ENCODE measurements at regions not wholly inside any gene's neighbourhood (a gene's known extent, or its start where the extent isn't known, plus 50 kb on each side); places are given as distances from the start of the nearest gene placed in this dataset.

- no TSS peak for BruUV-seq (replicated peaks)
- ATAC-seq (no peak), FAIRE-seq (no peak), DNase-seq (ENCODE audit: extremely low read depth in 1 of 4, low spot score in 3 of 4) (no peak)
- Histone ChIP-seq H3K4me1 (replicated peaks in 1 of 2; ENCODE audit: control insufficient read depth in 2 of 2, insufficient read depth in 2 of 2, low read length in 2 of 2) (no peaks in the 10 kb centered on the region), H3K36me3 (ENCODE audit: control insufficient read depth, insufficient read depth, low read length) (no peaks in the 10 kb centered on the region), H2AFZ (ENCODE audit: low read depth, low read length) (no peak overlapping the region), H3K4me2 (ENCODE audit: insufficient read depth, low read length) (no peak overlapping the region), H3K27ac (ENCODE audit: extremely low read depth, low read depth, low read length) (no peak overlapping the region), H3K9ac (ENCODE audit: insufficient read depth in 1 of 2, low read depth in 2 of 2, low read length in 2 of 2) (no peak overlapping the region), H3K27me3 (ENCODE audit: control insufficient read depth in 2 of 2, insufficient read depth in 2 of 2, low read length in 2 of 2) (no peaks in the 10 kb centered on the region), H4K20me1 (replicated peaks; ENCODE audit: control insufficient read depth, insufficient read depth, low read length) (no peaks in the 10 kb centered on the region), H3K9me1 (ENCODE audit: control insufficient read depth, insufficient read depth, low read length) (no peaks in the 10 kb centered on the region), H3K79me2 (ENCODE audit: control insufficient read depth, insufficient read depth, low read length) (no peaks in the 10 kb centered on the region), H3K9me3 (replicated peaks; ENCODE audit: control insufficient read depth, insufficient read depth, low read depth, low read length) (no peaks in the 10 kb centered on the region), H3K4me3 (no peak overlapping the region)
- ChIA-PET CTCF (ENCODE audit: low intra/inter-chr PET ratio) (no interaction called here), POLR2A (no interaction called here)
- under 1% methylated on average over 12 of the region's 14 CpGs for WGBS (ENCODE audit: insufficient coverage, low coverage, missing lambda C conversion rate)
- in situ Hi-C loops (cut with MboI): no loop called here
- intact Hi-C loops (cut with micrococcal nuclease): no loop called here
- no peak for TF ChIP-seq ATF7 (IDR thresholded peaks at IDR 0.05)
- no peak for TF ChIP-seq STAT5A (IDR thresholded peaks at IDR 0.05; ENCODE audit: borderline replicate concordance, low read length)
- no peak for TF ChIP-seq PTRF (tag; IDR thresholded peaks at IDR 0.05)
- TF ChIP-seq ZNF696 (CRISPR knock-in tag; conservative IDR thresholded peaks at IDR 0.05): no peak
- no peak for TF ChIP-seq ARID3B (CRISPR knock-in tag; IDR thresholded peaks at IDR 0.05; ENCODE audit: borderline replicate concordance)
- no peak for TF ChIP-seq MCM5 (IDR thresholded peaks at IDR 0.05; ENCODE audit: low read depth)
- no peak for TF ChIP-seq ZNF830 (CRISPR knock-in tag; IDR thresholded peaks at IDR 0.05)
- no peak for TF ChIP-seq FUS (optimal IDR thresholded peaks at IDR 0.05; ENCODE audit: low read depth, low read length)
- TF ChIP-seq PHB (CRISPR knock-in tag; IDR thresholded peaks at IDR 0.05): no peak
- no peak for TF ChIP-seq NEUROD1 (IDR thresholded peaks at IDR 0.05; ENCODE audit: borderline replicate concordance, low read depth, low read length, partially characterized antibody)
- TF ChIP-seq ZNF609 (CRISPR knock-in tag; IDR thresholded peaks at IDR 0.05; ENCODE audit: borderline replicate concordance): no peak
- TF ChIP-seq SAFB (IDR thresholded peaks at IDR 0.05; ENCODE audit: borderline replicate concordance, low read depth, low read length): no peak
- TF ChIP-seq XRCC3 (IDR thresholded peaks at IDR 0.05): no peak
- no peak for TF ChIP-seq ZKSCAN8 (CRISPR knock-in tag; IDR thresholded peaks at IDR 0.05)
- TF ChIP-seq ZNF436 (CRISPR knock-in tag; IDR thresholded peaks at IDR 0.05): no peak
- TF ChIP-seq ZNF780A (CRISPR knock-in tag; IDR thresholded peaks at IDR 0.05): no peak
Measured at GRCh38 chr7:33837356-33837851, 67.9 kb upstream of the BMPER start.
